ENCODE measurements at regions not wholly inside any gene's neighbourhood (a gene's known extent, or its start where the extent isn't known, plus 50 kb on each side); places are given as distances from the start of the nearest gene placed in this dataset.

- H3K4me3 ChIP-seq (replicated peaks; ENCODE audit: insufficient read depth, low read length), result no peak overlapping the region
- no peaks in the 10 kb centered on the region for H3K27me3 ChIP-seq (ENCODE audit: insufficient read depth, poor library complexity, severe bottlenecking)
- no peak overlapping the region for H3K27ac ChIP-seq (replicated peaks)
- DNase-seq (ENCODE audit: low read depth in 1 of 2, low spot score in 1 of 2), result no peak
- TF ChIP-seq SPI1 (IDR thresholded peaks at IDR 0.05; ENCODE audit: borderline replicate concordance, low read depth), result no peak
- TF ChIP-seq POLR2AphosphoS5 (IDR thresholded peaks at IDR 0.05; ENCODE audit: low read depth), result no peak
- TF ChIP-seq GABPA (IDR thresholded peaks at IDR 0.05; ENCODE audit: low read depth), result no peak
- no peak for TF ChIP-seq CTCF (IDR thresholded peaks at IDR 0.05; ENCODE audit: insufficient read depth, low read length)
- TF ChIP-seq REST (IDR thresholded peaks at IDR 0.05; ENCODE audit: insufficient replicate concordance, low read depth), result no peak
Measured at GRCh38 chr3:110588906-110589305, 482.7 kb upstream of the NECTIN3 start.

- DNase-seq (ENCODE audit: low read depth in 1 of 2, low spot score in 1 of 2), result no peak
- no peaks in the 10 kb centered on the region for H3K27me3 ChIP-seq (ENCODE audit: insufficient read depth, poor library complexity, severe bottlenecking)
- no peak for TF ChIP-seq REST (IDR thresholded peaks at IDR 0.05; ENCODE audit: insufficient replicate concordance, low read depth)
- TF ChIP-seq CTCF (IDR thresholded peaks at IDR 0.05; ENCODE audit: insufficient read depth, low read length), result no peak
- TF ChIP-seq SPI1 (IDR thresholded peaks at IDR 0.05; ENCODE audit: borderline replicate concordance, low read depth), result no peak
- TF ChIP-seq GABPA (IDR thresholded peaks at IDR 0.05; ENCODE audit: low read depth), result no peak
- TF ChIP-seq POLR2AphosphoS5 (IDR thresholded peaks at IDR 0.05; ENCODE audit: low read depth), result no peak
- H3K4me3 ChIP-seq (replicated peaks; ENCODE audit: insufficient read depth, low read length), result no peak overlapping the region
- no peak overlapping the region for H3K27ac ChIP-seq (replicated peaks)
Measured at GRCh38 chr3:110589341-110589740, 482.3 kb upstream of the NECTIN3 start.

GRCh38 chr3:110593749-110594148 lies 477.9 kb upstream of the NECTIN3 start:
- no peak overlapping the region for H3K27ac ChIP-seq (replicated peaks)
- no peak for DNase-seq (ENCODE audit: low read depth in 1 of 2, low spot score in 1 of 2)
- no peak for TF ChIP-seq CTCF (IDR thresholded peaks at IDR 0.05; ENCODE audit: insufficient read depth, low read length)
- no peak for TF ChIP-seq POLR2AphosphoS5 (IDR thresholded peaks at IDR 0.05; ENCODE audit: low read depth)
- no peak for TF ChIP-seq GABPA (IDR thresholded peaks at IDR 0.05; ENCODE audit: low read depth)
- TF ChIP-seq SPI1 (IDR thresholded peaks at IDR 0.05; ENCODE audit: borderline replicate concordance, low read depth), result no peak
- no peak for TF ChIP-seq REST (IDR thresholded peaks at IDR 0.05; ENCODE audit: insufficient replicate concordance, low read depth)

More at GRCh38 chr3:110593749-110594148, 477.9 kb upstream of the NECTIN3 start:
- no peak overlapping the region for H3K4me3 ChIP-seq (replicated peaks; ENCODE audit: insufficient read depth, low read length)
- no peaks in the 10 kb centered on the region for H3K27me3 ChIP-seq (ENCODE audit: insufficient read depth, poor library complexity, severe bottlenecking)
